DMS114 treated with DMSO at 0.1 percent for 48 hours (cell line): ENCODE measurements at regions not wholly inside any gene's neighbourhood (a gene's known extent, or its start where the extent isn't known, plus 50 kb on each side); places are given as distances from the start of the nearest gene placed in this dataset.

Experiments
- DNase-seq: peaks from one replicate; lab custom pipeline; 2025; ENCODE audit not compliant: unreplicated experiment; lab: John Stamatoyannopoulos, UW

DNA sequence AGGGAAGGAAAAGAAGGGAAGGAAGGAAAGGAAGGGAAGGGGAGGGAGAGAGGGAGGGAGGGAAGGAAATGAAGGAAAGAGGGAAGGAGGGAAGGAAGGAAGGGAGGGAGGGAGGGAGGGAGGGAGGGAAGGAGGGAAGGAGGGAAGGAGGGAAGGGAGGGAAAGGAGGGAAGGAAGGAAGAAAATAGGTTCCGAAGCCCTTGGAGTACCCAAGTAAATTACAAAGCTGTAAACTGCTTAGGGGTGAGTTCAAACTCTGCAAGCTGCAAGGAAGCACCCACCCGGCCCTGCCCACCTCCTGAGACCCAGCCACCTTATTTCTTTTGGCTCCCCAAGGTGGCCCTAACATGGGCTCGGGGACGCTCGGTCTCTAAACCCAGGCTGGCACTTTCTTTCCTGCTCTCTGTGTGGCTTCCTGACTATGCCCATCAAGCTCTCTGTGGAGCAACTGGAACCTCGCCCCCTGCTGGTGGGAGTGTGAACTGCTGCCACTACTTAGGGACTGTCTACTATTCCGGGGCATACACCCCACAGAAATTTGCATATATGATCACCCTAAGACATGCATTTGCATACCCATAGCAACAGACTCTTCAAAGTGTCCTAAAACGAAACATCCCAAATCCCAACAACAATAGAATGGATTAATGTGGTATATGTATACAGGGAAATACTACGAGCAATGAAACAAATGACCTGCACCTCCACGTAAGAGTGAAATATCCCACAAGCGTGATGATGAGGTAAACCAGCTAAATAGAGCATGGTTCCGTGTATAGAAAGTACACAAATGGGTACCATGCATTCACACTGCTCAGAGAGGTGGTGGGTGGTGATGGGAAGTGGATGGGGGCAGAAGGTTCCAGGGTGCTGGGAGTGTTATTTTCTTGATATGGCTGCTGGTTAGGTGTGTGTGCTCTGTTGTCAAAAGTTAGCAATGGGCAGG, 151.7 kb upstream of the TBL1X start:
- DNase-seq = no peak

DNA sequence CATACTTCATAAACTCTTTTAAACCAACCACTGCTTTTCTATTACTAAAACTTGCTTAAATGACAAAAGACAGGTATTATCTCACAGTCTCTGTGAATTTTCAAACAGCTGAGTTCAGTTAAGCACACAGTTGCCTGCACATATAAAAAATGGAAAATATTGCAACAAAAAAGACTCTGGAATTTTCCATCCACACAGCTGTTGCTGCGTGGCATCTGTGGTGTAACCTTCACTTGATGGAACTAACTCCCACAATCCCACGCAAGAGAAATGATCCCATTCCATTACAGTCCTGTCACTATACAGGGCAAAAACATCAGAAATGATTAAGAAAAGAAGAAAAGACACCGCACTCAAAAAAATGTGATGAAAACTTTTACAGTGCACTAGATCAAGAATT, 149.8 kb upstream of the TBL1X start:
- DNase-seq = no peak

DNA sequence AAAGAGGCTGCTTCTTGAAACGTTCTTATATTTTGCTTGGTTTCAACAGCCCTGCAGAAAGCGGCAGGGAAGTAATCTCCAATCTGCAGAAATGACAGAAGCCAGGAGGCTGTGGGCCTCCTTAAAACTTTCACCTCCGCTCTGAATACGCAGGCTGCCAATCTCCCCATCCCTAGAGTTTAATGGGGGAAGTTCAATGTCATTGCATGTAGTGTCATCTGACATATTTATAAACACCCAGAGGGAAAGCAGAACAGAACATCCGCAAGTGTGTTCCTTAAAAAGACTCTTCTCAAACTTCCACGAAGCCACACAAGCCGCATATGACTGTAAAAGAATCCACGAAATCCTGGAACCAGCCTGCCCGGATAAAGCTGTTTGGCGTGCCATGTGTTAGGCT, 148.8 kb upstream of the TBL1X start:
- DNase-seq = no peak

DNA sequence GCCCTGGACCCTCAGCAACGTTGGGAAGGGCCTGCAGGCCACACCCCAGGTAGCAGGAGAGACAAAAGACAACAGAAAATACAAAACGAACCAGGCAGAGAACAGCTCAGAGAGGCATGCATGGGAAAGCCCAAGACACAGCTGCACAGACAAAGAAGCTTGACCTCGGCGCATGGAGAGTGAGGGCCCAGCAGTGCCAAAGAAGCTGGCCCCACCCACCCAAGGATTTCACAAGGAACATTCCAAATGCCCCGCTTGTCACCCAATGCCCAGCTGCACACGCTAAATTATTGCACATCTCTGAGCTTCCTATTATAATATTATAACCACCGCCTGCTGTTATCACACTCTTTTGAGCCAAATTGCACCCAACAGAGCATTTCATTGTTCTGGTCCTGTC, 147.7 kb upstream of the TBL1X start:
- DNase-seq = no peak

DNA sequence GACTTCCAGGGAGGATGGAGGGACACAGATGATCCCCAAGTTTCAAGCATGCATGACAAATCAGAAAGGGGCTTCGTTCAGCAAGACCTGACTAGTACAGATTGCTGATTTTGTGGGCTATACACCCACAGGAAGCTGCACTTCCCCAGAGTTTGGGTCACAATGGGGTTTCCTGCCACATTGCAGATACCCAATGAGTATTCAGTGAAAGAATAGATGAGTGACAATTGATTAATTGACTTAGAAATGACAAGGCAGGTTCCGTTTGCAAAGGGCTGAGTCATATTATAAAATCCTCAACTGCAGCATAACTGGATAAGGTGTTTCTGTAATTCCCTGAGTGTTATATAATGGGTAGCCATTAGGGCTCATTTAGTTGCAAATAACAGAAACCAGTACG, 146.6 kb upstream of the TBL1X start:
- DNase-seq = no peak

DNA sequence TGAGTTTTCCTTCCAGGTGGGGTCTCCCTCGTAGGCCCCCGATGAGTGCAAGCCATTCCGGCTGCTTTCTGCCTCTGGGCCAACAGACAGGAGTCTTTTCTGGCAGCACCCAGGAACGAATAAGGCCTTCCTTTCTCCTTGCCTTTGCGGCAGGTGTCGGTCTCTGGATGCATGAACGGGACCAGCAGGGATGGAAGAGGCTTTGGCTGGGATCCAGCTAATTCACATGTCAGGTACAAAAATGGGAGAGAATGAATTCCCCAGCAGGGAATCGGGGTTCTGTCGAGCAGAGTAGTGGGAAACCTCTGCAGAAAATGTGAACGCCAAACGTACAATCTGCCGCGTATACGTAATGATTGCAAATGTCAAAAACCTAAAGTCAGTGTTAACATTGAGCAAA, 146.1 kb upstream of the TBL1X start:
- no peak for DNase-seq

DNA sequence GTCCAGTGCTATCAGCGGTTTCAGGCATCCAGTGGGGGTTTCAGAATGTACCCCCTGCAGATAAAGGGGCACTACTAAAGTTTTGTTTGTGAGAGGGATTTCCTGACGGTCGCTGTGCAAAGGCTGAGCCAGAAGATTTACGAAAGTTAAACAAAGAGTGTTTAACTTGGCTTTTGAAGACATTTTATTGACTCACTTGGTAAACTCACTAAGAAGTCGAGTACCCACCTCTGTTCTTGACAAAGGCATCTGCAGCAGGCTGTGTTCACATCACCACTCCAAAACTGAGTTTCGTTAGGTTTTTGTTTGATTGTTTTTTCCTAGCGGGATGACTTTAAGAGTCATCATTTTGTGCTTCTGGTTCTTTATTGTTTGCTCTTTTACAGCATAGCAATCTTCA, 143.9 kb upstream of the TBL1X start:
- DNase-seq = no peak

DNA sequence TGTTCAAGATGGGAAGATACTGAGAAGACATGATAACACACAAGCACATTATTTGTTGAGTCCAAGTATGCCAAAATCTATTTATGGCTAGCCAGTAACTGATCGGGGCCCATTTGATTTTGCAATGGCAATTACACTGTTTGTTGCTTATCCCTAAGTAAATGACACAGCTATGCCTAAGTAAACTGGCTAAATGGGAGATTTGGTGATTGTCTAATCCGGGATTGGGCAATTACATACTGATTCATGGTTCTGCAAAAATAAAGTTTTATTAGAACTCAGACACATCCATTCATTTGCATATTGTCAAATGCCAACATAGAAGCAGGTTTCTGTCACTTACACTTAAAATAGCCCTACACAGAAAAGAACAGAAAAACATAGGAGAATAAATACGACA, 140.2 kb upstream of the TBL1X start:
- DNase-seq = no peak

DNA sequence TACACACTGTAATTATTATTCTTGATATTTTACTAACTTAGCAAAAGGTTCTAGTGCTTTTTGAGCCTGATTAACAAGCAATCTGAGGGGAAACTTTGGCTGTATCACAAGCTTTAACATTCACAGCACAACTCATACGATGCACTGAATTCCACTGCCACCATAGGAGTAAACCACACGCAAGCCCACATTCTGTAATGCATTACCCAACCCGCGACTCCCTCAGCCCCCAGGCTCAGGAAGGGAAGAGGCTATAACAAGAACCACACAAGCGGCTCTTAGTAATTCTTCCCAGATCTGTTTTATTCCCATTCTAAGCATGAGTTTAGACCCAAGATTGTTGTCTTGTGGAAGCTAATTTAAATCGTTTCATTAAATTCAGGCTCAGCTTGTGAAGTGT, 138.5 kb upstream of the TBL1X start:
- DNase-seq = no peak

DNA sequence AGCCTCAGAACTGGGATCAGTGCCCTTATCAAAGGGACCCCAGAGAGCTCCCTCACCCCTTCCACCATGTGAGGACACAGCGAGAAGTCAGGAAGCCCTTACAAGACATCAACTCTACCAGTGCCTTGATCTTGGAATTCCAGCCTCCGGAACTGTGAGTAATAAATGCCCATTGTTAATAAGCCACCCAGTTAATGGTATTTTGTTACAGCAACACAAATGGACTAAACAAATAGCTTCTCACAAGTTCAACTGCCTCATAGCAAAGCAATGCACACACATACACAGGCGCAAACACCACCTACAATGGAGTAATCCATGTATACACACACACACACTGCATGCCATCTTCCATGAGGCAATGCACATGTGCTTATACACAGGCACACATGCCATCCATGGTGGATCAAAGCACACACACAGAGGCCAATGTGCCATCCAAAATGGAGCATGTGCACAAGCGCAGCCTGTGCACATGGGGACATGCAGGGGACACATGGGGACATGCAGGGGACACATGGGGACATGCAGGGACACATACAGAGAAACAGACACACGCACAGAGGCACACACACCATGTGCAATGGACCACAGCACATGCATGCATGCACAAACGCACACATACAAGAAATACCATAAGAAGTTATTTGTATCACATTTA, 137.6 kb upstream of the TBL1X start:
- DNase-seq = no peak

DNA sequence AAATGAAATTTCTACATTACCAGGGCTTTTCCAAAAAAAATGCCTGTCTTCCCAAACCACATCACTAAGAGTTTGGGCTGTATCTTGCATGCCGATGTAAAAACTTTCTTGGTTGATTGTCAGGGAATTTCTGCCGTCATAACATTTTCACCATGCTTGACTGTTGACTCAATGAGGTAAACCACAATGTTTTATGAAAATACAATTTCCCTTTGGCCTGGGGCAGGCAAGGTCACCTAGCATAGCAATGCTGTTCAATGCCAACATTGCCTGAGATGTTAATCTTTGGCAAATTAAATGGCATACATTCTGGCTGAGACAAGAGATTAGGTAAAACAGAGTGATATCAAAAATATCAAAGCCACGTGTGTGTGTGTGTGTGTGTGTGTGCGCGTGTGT, 137.1 kb upstream of the TBL1X start:
- no peak for DNase-seq

DNA sequence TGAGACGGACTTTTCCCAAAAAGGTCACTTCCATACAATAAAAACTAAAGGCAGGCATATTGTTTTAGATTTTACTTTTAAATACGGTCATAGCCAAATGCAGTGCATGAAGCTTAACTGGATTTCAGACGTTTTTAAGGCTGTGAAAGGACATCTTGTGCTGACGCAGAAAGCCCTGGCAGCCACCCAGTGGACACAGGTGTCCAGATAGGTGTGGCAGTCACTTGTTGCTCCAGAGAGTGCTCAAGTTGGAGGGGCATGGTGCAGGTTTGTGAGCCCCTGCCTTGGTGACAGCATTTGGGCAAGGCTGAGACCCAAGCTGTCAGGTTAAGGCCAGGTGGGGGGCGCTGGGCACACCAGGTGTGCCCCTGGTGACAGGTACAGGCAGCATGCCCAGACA, 135.8 kb upstream of the TBL1X start:
- DNase-seq = no peak

DNA sequence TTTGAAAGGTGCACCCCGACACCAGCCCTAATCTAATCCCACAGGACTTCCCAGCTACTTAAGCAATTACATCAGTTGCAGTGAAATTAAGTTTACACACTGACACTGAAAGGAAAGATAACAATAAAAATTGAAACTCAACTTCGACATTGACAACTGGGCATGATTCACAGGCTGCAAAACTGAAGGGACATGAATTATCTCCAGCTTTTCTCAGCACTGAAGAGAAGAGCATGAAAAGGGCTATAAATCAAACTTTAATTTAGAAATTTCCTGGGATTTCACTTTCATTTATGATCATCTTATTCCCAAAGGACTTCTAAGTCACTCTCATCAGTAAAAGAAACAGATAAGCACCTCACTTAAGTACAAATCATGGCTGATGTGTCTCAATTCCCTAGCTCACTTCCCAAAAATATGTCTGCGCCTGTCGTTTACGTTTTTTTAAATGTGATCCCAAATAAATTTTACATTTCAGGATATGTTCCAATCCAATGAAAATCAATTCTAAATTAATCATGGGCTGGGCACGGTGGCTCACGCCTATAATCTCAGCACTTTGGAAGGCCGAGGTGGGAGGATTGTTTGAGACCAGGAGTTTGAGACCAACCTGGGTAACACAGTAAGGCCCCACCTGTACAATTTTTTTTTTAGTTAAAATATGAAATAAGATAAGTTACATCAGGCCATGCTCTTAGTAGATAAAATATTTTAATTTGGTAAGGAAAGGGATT, 134.4 kb upstream of the TBL1X start:
- no peak for DNase-seq

DNA sequence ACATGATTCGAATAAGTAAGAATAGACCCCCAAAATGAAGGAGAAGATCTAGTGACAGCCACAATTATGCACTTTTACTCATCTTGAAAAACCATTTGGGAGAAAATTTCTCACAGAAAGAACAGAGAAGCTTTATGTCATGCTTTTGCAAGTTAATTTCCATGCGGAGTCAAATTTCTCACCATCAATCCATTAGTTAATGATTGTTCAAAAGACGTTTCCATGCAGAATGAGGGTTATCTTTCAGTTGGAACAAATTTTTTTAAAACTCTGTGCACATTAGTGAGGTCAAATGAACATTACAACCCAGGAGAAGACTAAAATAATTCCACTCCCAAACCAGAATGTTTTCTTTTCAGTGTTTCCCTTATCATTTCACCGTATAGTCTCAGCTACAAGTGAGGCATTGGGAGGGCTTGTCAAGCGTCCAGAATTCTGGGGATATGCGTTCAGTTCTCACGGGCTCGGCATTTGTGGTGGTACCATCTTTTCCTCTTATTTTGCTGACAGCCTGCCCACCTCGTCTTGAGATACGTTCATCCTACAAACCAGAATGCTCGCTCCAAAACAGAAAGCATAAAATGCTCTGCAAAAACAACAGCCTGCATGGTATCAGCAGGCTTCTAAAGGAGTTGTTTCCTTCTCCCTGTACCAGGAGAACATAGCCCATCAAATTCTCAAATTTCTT, 130.8 kb upstream of the TBL1X start:
- DNase-seq = no peak

DNA sequence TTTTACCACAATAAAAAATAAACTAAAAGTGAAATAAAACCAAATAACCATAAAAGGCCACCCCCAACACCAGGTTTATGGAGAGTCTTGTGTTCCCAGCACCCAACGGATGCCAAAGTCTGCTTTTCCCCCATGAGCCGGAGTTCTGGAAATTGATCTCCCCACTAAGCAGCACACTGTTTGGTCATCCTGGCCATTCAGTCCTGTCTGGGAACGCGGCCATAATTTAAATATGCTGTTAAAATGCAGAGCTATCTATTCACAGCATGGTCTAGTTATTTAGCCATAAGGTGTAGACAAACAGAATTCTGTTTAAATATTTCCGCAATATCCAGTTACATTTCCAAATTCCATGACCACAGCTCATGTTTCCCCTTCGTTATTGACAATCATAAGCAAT, 129.6 kb upstream of the TBL1X start:
- no peak for DNase-seq

DNA sequence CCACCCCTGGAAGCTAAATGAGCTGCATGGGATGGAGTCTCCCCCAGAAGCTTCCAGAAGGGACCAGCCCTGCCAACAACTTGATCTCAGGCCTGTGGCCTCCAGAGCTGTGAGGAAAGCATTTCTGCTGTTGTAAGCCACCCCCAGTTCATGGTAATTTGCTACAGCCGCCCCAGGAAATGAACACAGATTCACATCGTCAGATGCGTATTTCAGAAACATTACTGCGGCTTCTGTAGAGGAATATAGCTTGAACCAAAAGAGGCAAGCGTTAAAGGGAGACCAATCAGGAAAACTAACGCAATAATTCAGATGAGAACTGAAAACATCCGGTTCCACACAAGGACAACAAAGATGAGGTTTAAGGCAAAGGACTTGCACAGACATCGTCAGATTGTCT, 128.4 kb upstream of the TBL1X start:
- no peak for DNase-seq

DNA sequence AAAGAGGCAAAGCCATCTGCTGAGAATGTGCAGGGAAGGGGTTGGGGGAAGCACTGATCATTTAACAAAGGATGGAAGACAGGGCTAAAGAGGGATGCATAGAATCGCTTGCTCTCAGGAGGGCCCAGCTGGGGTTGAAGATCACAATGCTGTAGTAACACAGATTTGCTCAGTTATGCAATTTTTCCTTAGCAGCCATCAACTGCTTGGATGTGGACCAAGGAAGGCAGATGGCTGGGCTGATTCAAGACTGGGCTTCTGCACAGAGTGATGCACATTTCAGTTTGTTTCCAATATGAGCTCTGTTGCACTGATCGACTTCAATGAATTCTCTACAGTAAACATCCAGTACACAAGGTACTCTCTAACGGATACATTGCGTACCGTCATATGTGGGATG, 127.8 kb upstream of the TBL1X start:
- DNase-seq = no peak

DNA sequence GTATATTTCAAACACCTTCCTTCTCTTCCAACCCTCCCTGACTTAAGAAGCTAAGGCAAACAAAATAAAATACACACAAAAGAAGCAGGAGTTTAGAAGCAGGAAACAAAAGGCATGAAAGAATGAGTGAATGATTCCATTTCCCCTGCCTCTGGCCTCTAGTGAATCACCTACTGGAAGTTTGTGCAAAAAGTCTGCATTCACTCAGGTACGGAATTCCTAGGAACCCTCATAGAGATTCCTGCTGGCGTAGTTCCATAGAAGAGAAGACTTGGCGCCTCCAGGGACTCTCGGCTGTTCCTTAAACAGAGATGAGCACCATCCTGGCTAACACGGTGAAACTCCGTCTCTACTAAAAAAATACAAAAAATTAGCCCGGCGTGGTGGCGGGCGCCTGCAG, 125.9 kb upstream of the TBL1X start:
- DNase-seq = no peak

DNA sequence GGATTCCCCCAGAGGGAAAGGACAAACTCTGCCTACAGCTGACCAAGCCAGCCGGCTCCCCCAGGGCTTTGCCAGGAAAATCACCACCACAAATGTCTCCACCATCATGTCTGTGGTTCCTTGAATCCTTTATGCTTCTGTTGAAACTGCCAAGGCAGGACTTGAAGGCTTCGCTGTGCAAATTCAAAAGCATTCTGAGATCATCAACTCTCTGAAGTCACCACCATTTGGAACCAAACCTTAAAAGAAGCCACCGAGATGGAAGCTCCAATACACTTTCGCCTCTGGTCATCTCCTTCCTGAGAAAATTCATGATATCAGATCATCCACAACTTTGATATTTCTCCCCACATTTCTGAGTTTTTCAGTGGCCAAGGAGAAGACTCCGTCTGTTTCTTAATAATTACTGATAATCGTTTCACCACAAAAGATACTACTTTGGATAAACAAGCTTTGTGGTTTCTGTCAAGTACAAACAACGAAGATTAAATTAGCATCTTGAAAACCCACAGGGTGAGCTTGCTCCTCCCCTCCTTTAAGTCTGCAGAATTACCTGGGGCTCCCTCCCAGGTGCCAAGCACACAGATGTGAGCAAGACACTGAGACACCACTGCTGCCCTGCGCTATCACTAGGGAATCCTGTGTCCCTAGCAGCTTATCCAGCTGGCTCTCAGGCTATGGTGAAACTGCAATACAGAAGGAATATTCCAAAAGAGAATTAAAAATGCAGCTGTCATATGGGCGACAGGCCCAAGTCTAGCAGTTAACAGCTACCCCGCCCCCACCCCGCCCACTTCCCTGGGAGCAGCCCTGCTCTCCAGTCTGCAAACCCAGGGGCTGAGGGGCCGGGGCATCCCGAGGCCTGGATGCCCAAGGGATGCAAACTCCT, 125.0 kb upstream of the TBL1X start:
- no peak for DNase-seq

DNA sequence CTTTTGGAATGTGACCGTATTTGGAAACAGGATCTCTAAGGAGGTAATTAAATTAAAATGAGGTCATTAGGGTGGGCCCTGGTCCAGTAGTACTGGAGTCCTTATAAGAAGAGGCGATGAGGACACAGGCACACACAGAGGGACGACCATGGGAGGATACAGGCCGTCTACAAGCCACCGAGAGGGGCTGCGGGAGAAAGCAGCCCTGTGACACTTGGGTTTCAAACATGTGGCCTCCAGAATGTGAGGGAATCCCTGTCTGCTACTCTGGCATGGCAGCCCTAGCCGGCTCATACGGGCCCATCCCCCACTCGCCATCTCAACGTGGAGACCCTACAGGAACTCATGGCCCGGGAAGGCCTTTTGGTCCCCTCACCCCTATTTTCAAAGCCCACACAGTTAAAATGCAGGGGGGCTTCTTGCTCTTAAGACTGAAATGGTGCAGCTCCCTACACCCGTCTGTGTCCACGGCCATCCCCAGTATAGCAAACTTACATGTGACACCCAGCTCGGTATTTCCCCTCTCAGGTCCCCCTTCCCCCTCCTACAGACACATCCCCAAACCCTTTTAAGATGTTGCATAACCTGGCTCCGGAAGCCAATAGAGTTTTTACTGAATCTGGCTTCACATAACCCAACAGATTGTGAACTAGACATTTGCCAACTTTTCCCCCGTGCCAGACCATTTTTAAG, 124.1 kb upstream of the TBL1X start:
- no peak for DNase-seq
